ENCODE measurements at regions not wholly inside any gene's neighbourhood (a gene's known extent, or its start where the extent isn't known, plus 50 kb on each side); places are given as distances from the start of the nearest gene placed in this dataset.

DNA sequence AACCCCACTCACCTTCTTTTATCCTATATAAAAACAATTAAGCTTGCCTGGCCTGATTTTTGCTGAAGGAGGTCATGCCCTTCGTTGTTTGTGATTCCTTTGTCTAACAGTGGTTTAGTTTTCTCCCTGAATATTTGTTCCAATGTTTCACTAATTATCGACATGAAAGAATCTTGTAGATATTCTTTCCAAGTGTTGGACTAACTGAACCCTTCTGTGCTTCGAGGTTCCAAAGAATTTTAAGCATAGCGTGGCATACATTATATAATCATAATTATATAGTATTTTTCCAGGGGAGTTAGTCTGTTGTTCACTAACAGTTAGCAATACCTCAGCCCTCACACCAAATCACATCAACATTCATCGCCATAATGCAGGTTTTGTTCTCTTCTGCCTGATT, 418.9 kb upstream of the ADGRL2 start:
- H3K4me1 ChIP-seq (ENCODE audit: control insufficient read depth in 5 of 5, insufficient read depth in 5 of 5, low read length in 5 of 5): peaks cover 0 to 29% (median 0%) of the 10 kb centered on the region in 5 donors
- H3K36me3 ChIP-seq (ENCODE audit: control insufficient read depth in 4 of 4, insufficient read depth in 4 of 4, low read length in 4 of 4): no peaks in the 10 kb centered on the region
- no peak overlapping the region for H3K9ac ChIP-seq (ENCODE audit: insufficient read depth in 1 of 2, low read length in 2 of 2)
- H3K9me3 ChIP-seq (ENCODE audit: control insufficient read depth in 4 of 4, insufficient read depth in 3 of 4, low read length in 3 of 4): no peaks in the 10 kb centered on the region
- WGBS, 2 donors: 74 to 84% methylated on average over 5 of the region's 5 CpGs
- ATAC-seq (ENCODE audit: insufficient read depth, low FRiP score): no peak
- peak in 1 of 3 donors; percentile 59 for DNase-seq
- H3K27ac ChIP-seq (ENCODE audit: low read depth in 1 of 2, low read length in 1 of 2): no peak overlapping the region
- H3K27me3 ChIP-seq (ENCODE audit: control insufficient read depth in 3 of 3, insufficient read depth in 3 of 3, low read length in 2 of 3): no peaks in the 10 kb centered on the region
- H3K4me3 ChIP-seq: no peak overlapping the region
- TF ChIP-seq, protein P1, sequence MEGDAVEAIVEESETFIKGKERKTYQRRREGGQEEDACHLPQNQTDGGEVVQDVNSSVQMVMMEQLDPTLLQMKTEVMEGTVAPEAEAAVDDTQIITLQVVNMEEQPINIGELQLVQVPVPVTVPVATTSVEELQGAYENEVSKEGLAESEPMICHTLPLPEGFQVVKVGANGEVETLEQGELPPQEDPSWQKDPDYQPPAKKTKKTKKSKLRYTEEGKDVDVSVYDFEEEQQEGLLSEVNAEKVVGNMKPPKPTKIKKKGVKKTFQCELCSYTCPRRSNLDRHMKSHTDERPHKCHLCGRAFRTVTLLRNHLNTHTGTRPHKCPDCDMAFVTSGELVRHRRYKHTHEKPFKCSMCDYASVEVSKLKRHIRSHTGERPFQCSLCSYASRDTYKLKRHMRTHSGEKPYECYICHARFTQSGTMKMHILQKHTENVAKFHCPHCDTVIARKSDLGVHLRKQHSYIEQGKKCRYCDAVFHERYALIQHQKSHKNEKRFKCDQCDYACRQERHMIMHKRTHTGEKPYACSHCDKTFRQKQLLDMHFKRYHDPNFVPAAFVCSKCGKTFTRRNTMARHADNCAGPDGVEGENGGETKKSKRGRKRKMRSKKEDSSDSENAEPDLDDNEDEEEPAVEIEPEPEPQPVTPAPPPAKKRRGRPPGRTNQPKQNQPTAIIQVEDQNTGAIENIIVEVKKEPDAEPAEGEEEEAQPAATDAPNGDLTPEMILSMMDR (IDR thresholded peaks at IDR 0.05; ENCODE audit: control extremely low read depth, extremely low read depth): no peak

GRCh38 chr1:81380436-81380835, 420.3 kb upstream of the ADGRL2 start:
- WGBS, 2 donors: 90 to 95% methylated on average over 1 of the region's 1 CpG
- Histone ChIP-seq H3K4me3 (no peak overlapping the region), H3K9ac (ENCODE audit: insufficient read depth in 1 of 2, low read length in 2 of 2) (no peak overlapping the region), H3K27ac (ENCODE audit: low read depth in 1 of 2, low read length in 1 of 2) (no peak overlapping the region), H3K9me3 (ENCODE audit: control insufficient read depth in 4 of 4, insufficient read depth in 3 of 4, low read length in 3 of 4) (no peaks in the 10 kb centered on the region), H3K36me3 (ENCODE audit: control insufficient read depth in 4 of 4, insufficient read depth in 4 of 4, low read length in 4 of 4) (no peaks in the 10 kb centered on the region), H3K27me3 (ENCODE audit: control insufficient read depth in 3 of 3, insufficient read depth in 3 of 3, low read length in 2 of 3) (no peaks in the 10 kb centered on the region), H3K4me1 (ENCODE audit: control insufficient read depth in 5 of 5, insufficient read depth in 5 of 5, low read length in 5 of 5) (peaks cover 0 to 29% (median 0%) of the 10 kb centered on the region in 5 donors)
- no peak for DNase-seq
- TF ChIP-seq, protein P1 (IDR thresholded peaks at IDR 0.05; ENCODE audit: control extremely low read depth, extremely low read depth): no peak
- no peak for ATAC-seq (ENCODE audit: insufficient read depth, low FRiP score)

DNA sequence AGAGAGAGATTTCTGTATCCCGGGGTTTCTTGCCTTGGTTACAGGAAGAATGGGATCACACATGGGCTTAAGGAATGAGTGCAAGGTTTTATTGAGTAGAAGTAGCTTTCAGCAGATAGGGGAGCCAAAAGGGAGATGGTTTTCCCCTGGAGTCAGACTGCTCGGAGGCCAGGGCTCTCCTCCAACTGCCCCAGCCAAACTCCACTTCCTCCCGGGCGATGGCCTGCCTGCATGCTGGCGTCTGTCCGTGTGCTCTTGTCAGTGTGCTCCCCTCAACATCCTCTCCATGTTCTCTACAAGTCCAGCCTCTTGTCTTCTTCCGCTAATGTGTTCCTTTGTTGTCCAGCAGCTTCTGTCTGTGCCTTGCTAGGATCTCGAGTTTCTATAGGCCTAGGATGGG, 421.3 kb upstream of the ADGRL2 start:
- no peak for ATAC-seq (ENCODE audit: insufficient read depth, low FRiP score)

More for the DNA sequence above, 421.3 kb upstream of the ADGRL2 start:
- Histone ChIP-seq H3K36me3 (ENCODE audit: control insufficient read depth in 4 of 4, insufficient read depth in 4 of 4, low read length in 4 of 4) (no peaks in the 10 kb centered on the region), H3K27ac (ENCODE audit: low read depth in 1 of 2, low read length in 1 of 2) (no peak overlapping the region), H3K4me3 (no peak overlapping the region), H3K27me3 (ENCODE audit: control insufficient read depth in 3 of 3, insufficient read depth in 3 of 3, low read length in 2 of 3) (no peaks in the 10 kb centered on the region), H3K9me3 (ENCODE audit: control insufficient read depth in 4 of 4, insufficient read depth in 3 of 4, low read length in 3 of 4) (no peaks in the 10 kb centered on the region), H3K9ac (ENCODE audit: insufficient read depth in 1 of 2, low read length in 2 of 2) (no peak overlapping the region), H3K4me1 (ENCODE audit: control insufficient read depth in 5 of 5, insufficient read depth in 5 of 5, low read length in 5 of 5) (peaks cover 0 to 29% (median 0%) of the 10 kb centered on the region in 5 donors)
- WGBS, 2 donors: 84 to 86% methylated on average over 8 of the region's 8 CpGs
- TF ChIP-seq, protein P1 (IDR thresholded peaks at IDR 0.05; ENCODE audit: control extremely low read depth, extremely low read depth): no peak
- DNase-seq: peak in 1 of 3 donors; percentile 18

All from lung (tissue), 11 donors.